ENCODE measurements at regions not wholly inside any gene's neighbourhood (a gene's known extent, or its start where the extent isn't known, plus 50 kb on each side); places are given as distances from the start of the nearest gene placed in this dataset.

GRCh38 chr6:71402096-71402495 is 113.5 kb downstream of the OGFRL1 start (continued):
- no peak for TF ChIP-seq ZNF512 (CRISPR knock-in tag; IDR thresholded peaks at IDR 0.05; ENCODE audit: borderline replicate concordance)
- TF ChIP-seq ZNF281 (CRISPR knock-in tag; IDR thresholded peaks at IDR 0.05) = no peak
- TF ChIP-seq ZNF121 (CRISPR knock-in tag; IDR thresholded peaks at IDR 0.05) = no peak

GRCh38 chr6:71403422-71404134 is 115.0 kb downstream of the OGFRL1 start:
- Mint-ChIP-seq H3K27me3 (ENCODE audit: low read depth) (no peaks in the 10 kb centered on the region; the same call in 1 of the 2 replicates), H3K4me3 (no peak overlapping the region), H3K4me1 (peaks cover 54% of the 10 kb centered on the region), H3K27ac (peak overlapping the region; percentile 77), H3K9me3 (no peaks in the 10 kb centered on the region), H3K36me3 (no peaks in the 10 kb centered on the region)
- DNase-seq (ENCODE audit: low spot score) (no peak), ATAC-seq (peak; percentile 58)
- TF ChIP-seq ZNF671 (CRISPR knock-in tag; IDR thresholded peaks at IDR 0.05) (no peak), ELF4 (CRISPR knock-in tag; IDR thresholded peaks at IDR 0.05; ENCODE audit: low read depth) (no peak)
- TF ChIP-seq, protein P1, sequence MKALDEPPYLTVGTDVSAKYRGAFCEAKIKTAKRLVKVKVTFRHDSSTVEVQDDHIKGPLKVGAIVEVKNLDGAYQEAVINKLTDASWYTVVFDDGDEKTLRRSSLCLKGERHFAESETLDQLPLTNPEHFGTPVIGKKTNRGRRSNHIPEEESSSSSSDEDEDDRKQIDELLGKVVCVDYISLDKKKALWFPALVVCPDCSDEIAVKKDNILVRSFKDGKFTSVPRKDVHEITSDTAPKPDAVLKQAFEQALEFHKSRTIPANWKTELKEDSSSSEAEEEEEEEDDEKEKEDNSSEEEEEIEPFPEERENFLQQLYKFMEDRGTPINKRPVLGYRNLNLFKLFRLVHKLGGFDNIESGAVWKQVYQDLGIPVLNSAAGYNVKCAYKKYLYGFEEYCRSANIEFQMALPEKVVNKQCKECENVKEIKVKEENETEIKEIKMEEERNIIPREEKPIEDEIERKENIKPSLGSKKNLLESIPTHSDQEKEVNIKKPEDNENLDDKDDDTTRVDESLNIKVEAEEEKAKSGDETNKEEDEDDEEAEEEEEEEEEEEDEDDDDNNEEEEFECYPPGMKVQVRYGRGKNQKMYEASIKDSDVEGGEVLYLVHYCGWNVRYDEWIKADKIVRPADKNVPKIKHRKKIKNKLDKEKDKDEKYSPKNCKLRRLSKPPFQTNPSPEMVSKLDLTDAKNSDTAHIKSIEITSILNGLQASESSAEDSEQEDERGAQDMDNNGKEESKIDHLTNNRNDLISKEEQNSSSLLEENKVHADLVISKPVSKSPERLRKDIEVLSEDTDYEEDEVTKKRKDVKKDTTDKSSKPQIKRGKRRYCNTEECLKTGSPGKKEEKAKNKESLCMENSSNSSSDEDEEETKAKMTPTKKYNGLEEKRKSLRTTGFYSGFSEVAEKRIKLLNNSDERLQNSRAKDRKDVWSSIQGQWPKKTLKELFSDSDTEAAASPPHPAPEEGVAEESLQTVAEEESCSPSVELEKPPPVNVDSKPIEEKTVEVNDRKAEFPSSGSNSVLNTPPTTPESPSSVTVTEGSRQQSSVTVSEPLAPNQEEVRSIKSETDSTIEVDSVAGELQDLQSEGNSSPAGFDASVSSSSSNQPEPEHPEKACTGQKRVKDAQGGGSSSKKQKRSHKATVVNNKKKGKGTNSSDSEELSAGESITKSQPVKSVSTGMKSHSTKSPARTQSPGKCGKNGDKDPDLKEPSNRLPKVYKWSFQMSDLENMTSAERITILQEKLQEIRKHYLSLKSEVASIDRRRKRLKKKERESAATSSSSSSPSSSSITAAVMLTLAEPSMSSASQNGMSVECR (CRISPR knock-in tag; IDR thresholded peaks at IDR 0.05; ENCODE audit: borderline replicate concordance) = no peak
- ChIA-PET CTCF (no interaction called here), POLR2A (no interaction called here)

- H3K4me1 Mint-ChIP-seq = peaks cover 54% of the 10 kb centered on the region
Observed at GRCh38 chr6:71404145-71404966, 115.7 kb downstream of the OGFRL1 start.

DNA sequence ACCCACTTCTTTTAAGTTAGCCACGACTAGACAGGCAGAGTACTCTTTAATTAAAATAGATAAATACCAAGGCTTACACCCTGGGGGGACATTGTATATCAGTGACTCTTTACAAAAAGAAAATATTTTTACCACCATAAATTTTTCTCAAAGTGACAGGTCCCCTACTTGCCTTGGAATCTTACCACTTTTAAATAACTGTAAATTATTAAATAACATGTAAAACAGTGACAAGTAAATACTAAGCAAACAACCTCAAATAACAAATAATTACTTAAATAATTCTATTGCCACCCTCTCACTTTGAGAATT is 116.3 kb downstream of the OGFRL1 start:
- TF ChIP-seq JUN (CRISPR knock-in tag; IDR thresholded peaks at IDR 0.05) (no peak), CREB1 (CRISPR knock-in tag; IDR thresholded peaks at IDR 0.05) (no peak), SMAD4 (CRISPR knock-in tag; IDR thresholded peaks at IDR 0.05) (no peak), ELF4 (CRISPR knock-in tag; IDR thresholded peaks at IDR 0.05; ENCODE audit: low read depth) (no peak)
- CTCF ChIA-PET = interaction anchor here (0.6 to 1.5 kb wide), 2 partner anchors 21 to 449 kb away, joined by 4 read pairs; no protein-coding TSS in a partner anchor
- H3K9me3 Mint-ChIP-seq = no peaks in the 10 kb centered on the region
- H3K36me3 Mint-ChIP-seq = no peaks in the 10 kb centered on the region
- POLR2A ChIA-PET = no interaction called here
- no peaks in the 10 kb centered on the region; the same call in 1 of the 2 replicates for H3K27me3 Mint-ChIP-seq (ENCODE audit: low read depth)
- DNase-seq (ENCODE audit: low spot score) (no peak), ATAC-seq (no peak)
- peaks cover 54% of the 10 kb centered on the region for H3K4me1 Mint-ChIP-seq
- H3K27ac Mint-ChIP-seq = no peak overlapping the region
- H3K4me3 Mint-ChIP-seq = no peak overlapping the region

More at GRCh38 chr6:71404145-71404966, 115.7 kb downstream of the OGFRL1 start:
- H3K27me3 Mint-ChIP-seq (ENCODE audit: low read depth) = no peaks in the 10 kb centered on the region; the same call in 1 of the 2 replicates
- H3K27ac Mint-ChIP-seq = peak overlapping the region; percentile 77
- TF ChIP-seq ATF1 (CRISPR knock-in tag; IDR thresholded peaks at IDR 0.05) (no peak), KAT7 (CRISPR knock-in tag; IDR thresholded peaks at IDR 0.05; ENCODE audit: borderline replicate concordance) (no peak)
- POLR2A ChIA-PET = no interaction called here
- H3K9me3 Mint-ChIP-seq = no peaks in the 10 kb centered on the region
- CTCF ChIA-PET = interaction anchor here (1.5 kb wide), 1 partner anchor 21 kb away, joined by 4 read pairs; no protein-coding TSS in a partner anchor
- ATAC-seq = peak; percentile 75
- peak overlapping the region; percentile 24 for H3K4me3 Mint-ChIP-seq
- no peak for DNase-seq (ENCODE audit: low spot score)
- no peaks in the 10 kb centered on the region for H3K36me3 Mint-ChIP-seq
